ENCODE measurements at regions not wholly inside any gene's neighbourhood (a gene's known extent, or its start where the extent isn't known, plus 50 kb on each side); places are given as distances from the start of the nearest gene placed in this dataset.

DNA sequence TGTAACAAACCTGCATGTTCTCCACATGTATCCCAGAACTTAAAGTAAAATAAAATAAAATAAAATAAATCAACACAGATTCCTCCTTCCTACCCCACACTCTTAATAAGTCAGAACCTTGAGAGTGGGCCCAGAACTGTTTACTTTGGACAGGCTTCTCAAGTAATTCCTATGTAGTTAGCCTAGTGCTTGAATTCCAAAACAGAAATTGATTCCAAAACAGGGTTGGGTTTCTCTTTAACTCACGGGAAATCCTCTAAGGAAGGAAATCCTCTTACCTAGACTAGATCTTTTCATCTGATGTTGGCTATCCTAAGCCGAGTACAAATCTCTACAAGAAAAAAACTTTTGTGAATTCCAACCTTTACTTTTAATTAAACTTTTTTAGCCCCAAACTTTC, 324.7 kb upstream of the C16orf82 start:
- H3K9me3 ChIP-seq (ENCODE audit: control insufficient read depth, insufficient read depth, low read length): no peaks in the 10 kb centered on the region
- H3K4me1 ChIP-seq (ENCODE audit: insufficient read depth, low read length): no peaks in the 10 kb centered on the region
- no peak overlapping the region for H3K9ac ChIP-seq (ENCODE audit: low read depth, low read length)
- H3K36me3 ChIP-seq (ENCODE audit: insufficient read depth, low read length): no peaks in the 10 kb centered on the region

DNA sequence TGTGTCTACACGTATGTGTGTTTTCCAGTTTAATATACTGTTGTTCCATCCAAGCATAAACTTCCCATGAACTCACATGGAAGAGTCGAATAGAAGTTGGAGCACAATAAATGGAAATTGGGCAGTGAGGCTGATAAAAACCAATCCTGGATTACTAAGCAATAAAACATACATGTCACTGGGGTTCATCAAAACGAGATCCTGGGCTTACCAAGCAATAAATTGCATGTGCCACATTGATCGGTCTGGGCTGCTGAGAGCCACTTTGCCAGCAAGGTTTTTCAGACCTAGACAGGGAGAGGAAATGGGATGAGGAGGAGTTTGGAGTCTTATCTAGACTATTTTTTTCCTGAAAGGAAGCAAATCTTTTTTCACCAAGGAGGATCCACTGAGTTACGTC, 322.3 kb upstream of the C16orf82 start:
- Histone ChIP-seq H3K9ac (ENCODE audit: low read depth, low read length) (no peak overlapping the region), H3K36me3 (ENCODE audit: insufficient read depth, low read length) (no peaks in the 10 kb centered on the region), H3K9me3 (ENCODE audit: control insufficient read depth, insufficient read depth, low read length) (no peaks in the 10 kb centered on the region), H3K4me1 (ENCODE audit: insufficient read depth, low read length) (no peaks in the 10 kb centered on the region)

DNA sequence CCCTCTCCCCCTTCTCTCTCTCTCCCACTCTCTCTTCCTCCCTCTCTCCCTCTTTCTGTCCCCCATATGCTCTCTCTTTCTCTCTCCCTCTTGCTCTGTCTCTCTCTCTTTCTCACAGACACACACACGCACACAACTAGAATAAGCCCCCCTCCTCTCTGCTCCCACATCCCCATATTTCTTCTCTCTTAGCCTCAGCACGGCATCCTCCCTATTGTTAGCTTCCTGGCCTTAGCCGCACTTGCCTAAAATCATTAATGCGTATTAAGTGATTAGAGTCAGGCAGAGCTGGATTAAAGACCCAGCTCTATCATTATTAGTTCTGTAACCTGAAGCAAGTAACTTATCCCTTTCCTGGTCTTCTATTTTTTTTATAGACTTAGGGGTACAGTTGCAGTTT, 319.0 kb upstream of the C16orf82 start:
- no peaks in the 10 kb centered on the region for H3K36me3 ChIP-seq (ENCODE audit: insufficient read depth, low read length)
- no peaks in the 10 kb centered on the region for H3K9me3 ChIP-seq (ENCODE audit: control insufficient read depth, insufficient read depth, low read length)
- H3K9ac ChIP-seq (ENCODE audit: low read depth, low read length): no peak overlapping the region
- no peaks in the 10 kb centered on the region for H3K4me1 ChIP-seq (ENCODE audit: insufficient read depth, low read length)

DNA sequence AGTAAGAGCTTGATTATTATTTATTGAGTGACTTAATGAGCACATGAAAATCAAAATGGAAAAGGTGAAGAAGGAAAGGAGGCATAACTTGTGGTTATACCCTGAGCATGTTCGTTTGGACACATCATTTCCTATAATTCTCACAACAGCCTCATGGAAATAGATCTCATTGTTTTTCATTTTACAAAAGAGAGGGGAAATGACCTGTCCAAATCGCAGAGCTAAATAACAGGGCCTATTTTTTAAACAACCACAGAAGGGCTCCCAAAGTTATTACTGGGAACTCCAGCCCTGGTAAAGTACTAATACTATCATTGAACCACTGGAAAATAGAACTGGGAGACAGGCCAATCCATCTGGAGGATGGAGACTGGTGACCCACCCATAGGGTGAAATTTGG, 317.7 kb upstream of the C16orf82 start:
- Histone ChIP-seq H3K4me1 (ENCODE audit: insufficient read depth, low read length) (no peaks in the 10 kb centered on the region), H3K9ac (ENCODE audit: low read depth, low read length) (no peak overlapping the region), H3K9me3 (ENCODE audit: control insufficient read depth, insufficient read depth, low read length) (no peaks in the 10 kb centered on the region), H3K36me3 (ENCODE audit: insufficient read depth, low read length) (no peaks in the 10 kb centered on the region)

DNA sequence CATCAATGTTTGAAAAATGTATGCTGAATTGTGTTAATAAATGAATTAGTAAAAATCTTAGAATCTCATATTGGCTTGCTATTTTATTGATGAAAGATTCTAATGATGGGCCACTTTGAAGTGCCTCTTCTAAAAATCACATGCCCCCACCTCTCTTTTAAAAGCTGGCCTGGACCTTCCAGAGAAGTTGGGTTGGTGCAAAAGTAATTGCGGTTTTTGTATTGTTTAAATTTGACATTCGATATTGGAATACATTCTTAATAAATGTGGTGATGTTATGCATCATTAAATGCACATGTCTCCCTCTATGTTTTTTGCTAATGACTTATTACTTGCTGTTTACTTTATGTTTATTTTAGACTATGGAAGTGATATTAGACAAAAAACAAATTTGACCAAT, 314.6 kb upstream of the C16orf82 start:
- no peak overlapping the region for H3K9ac ChIP-seq (ENCODE audit: low read depth, low read length)
- H3K36me3 ChIP-seq (ENCODE audit: insufficient read depth, low read length): no peaks in the 10 kb centered on the region
- no peaks in the 10 kb centered on the region for H3K4me1 ChIP-seq (ENCODE audit: insufficient read depth, low read length)
- H3K9me3 ChIP-seq (ENCODE audit: control insufficient read depth, insufficient read depth, low read length): no peaks in the 10 kb centered on the region

DNA sequence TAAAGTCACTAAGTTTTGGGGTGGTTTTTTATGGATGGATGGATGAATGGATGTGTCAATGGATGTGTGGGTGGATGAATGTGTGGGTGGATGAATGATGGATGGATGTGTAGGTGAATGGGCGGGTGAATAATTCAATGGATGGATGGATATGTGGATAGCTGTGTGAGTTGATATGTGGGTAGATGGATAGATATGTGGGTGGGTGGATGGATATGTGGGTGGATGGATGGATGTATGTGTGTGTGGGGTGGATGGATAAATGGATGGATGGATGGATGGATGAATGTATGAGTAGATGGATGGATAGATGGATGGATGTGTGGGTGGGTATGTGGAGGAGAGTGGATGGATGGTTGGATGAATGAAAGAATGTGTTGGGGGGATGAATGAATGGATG, 310.1 kb upstream of the C16orf82 start:
- no peaks in the 10 kb centered on the region for H3K4me1 ChIP-seq (ENCODE audit: insufficient read depth, low read length)
- no peaks in the 10 kb centered on the region for H3K9me3 ChIP-seq (ENCODE audit: control insufficient read depth, insufficient read depth, low read length)
- no peaks in the 10 kb centered on the region for H3K36me3 ChIP-seq (ENCODE audit: insufficient read depth, low read length)
- H3K9ac ChIP-seq (ENCODE audit: low read depth, low read length): no peak overlapping the region

DNA sequence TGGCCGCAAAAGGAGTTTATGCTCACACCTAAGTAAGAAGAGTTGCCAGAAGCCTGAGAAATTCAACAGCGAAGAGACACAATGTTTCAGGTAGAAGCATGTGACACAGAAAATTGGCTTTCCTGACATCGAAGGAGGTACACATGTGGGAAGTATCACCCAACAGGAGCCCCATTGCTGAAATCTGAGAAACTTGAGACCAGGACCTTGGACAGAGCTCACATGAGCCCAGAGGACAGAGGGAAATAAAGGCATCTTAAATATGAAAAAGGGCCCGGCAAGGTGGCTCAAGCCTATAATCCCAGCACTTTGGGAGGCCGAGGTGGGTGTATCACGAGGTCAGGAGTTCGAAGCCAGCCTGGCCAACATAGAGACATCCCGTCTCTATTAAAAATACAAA, 304.1 kb upstream of the C16orf82 start:
- Histone ChIP-seq H3K4me1 (ENCODE audit: insufficient read depth, low read length) (no peaks in the 10 kb centered on the region), H3K9ac (ENCODE audit: low read depth, low read length) (no peak overlapping the region), H3K36me3 (ENCODE audit: insufficient read depth, low read length) (no peaks in the 10 kb centered on the region), H3K9me3 (ENCODE audit: control insufficient read depth, insufficient read depth, low read length) (no peaks in the 10 kb centered on the region)

DNA sequence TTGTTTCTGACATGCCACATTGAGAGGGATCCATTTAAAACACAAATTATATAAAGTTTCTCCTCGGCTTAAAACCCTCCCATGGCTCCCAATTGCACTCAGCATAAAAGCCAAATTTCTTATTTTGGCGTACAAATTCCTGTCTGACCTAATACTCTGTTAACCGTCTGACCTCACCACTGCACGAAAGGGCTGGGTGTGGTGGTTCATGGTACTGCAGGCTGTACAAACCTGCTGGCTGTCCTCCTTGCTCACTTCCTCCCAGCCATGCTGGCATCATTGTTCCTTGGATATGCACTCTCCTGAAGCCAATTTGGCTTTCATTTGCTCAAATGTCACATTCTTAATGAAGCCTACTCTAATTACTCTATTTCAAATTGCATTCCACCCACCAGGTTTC, 301.6 kb upstream of the C16orf82 start:
- no peaks in the 10 kb centered on the region for H3K9me3 ChIP-seq (ENCODE audit: control insufficient read depth, insufficient read depth, low read length)
- H3K4me1 ChIP-seq (ENCODE audit: insufficient read depth, low read length): no peaks in the 10 kb centered on the region
- H3K36me3 ChIP-seq (ENCODE audit: insufficient read depth, low read length): no peaks in the 10 kb centered on the region
- no peak overlapping the region for H3K9ac ChIP-seq (ENCODE audit: low read depth, low read length)

DNA sequence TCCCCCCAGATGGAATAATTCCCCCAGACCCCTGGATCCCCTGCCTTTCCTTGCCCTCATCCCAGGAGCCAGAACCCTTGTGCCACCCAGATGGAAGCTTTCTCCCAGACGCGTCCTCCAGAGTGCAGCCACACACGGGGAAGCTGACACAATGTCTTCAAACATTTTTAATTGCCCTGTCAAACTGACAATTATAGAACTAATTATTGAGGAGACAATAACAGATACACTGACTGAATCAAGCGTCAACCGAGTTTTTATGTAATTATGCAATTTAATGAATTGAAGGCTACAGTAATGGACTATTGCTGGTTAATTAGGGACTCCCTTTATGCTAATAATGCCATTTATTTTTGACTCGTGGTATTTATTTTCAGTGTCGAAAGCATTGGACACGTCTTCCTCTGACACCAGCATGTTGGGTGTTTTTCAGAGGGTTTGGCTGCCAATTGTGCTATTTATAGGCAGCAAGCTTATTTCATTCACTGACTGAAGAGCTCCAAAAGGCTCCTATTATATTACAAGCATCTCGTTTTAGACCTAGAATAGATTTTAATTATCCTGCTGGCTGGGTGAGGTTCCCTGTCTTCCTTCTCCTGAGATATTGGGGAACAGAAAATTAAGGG, 298.2 kb upstream of the C16orf82 start:
- H3K9ac ChIP-seq (ENCODE audit: low read depth, low read length): no peak overlapping the region
- no peaks in the 10 kb centered on the region for H3K4me1 ChIP-seq (ENCODE audit: insufficient read depth, low read length)
- H3K9me3 ChIP-seq (ENCODE audit: control insufficient read depth, insufficient read depth, low read length): no peaks in the 10 kb centered on the region
- H3K36me3 ChIP-seq (ENCODE audit: insufficient read depth, low read length): no peaks in the 10 kb centered on the region

DNA sequence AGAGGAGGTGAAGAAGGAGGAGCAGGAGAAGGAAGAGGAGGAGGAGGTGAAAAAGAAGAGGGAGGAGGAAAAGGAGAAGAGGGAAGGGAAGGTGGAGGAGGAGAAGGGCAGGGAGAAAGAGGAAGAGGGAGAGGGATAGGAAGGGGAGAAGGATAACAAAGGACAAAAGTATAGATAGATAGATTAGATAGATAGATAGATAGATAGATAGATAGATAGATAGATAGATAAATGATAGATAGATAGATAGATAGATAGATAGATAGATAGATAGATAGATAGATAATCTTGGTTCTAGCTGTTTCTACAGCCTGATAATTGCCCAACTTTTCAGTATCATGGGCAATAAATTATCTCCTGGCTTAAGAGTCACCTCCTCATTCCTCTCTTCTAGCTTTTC, 296.2 kb upstream of the C16orf82 start:
- no peaks in the 10 kb centered on the region for H3K9me3 ChIP-seq (ENCODE audit: control insufficient read depth, insufficient read depth, low read length)
- H3K36me3 ChIP-seq (ENCODE audit: insufficient read depth, low read length): no peaks in the 10 kb centered on the region
- no peaks in the 10 kb centered on the region for H3K4me1 ChIP-seq (ENCODE audit: insufficient read depth, low read length)
- H3K9ac ChIP-seq (ENCODE audit: low read depth, low read length): no peak overlapping the region

DNA sequence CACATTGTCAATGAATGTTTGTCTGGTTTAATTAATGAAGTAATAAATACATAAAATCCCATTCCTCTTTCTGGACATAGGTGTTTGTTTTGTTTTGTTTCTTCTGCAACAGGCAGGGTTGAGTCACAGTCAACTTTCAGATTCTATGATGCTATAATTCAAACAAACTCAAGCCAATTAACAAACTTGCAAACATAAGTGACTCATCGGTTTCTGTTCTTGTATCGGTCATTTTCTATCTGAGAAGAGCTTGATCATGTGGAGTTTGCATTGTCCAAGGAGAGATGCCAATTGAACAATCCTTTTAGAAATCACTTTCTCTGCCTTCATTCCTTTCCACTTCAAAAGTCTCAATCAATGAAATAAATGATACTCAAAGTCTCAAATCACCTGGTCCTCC, 294.2 kb upstream of the C16orf82 start:
- no peaks in the 10 kb centered on the region for H3K4me1 ChIP-seq (ENCODE audit: insufficient read depth, low read length)
- H3K36me3 ChIP-seq (ENCODE audit: insufficient read depth, low read length): no peaks in the 10 kb centered on the region
- H3K9me3 ChIP-seq (ENCODE audit: control insufficient read depth, insufficient read depth, low read length): no peaks in the 10 kb centered on the region
- no peak overlapping the region for H3K9ac ChIP-seq (ENCODE audit: low read depth, low read length)

DNA sequence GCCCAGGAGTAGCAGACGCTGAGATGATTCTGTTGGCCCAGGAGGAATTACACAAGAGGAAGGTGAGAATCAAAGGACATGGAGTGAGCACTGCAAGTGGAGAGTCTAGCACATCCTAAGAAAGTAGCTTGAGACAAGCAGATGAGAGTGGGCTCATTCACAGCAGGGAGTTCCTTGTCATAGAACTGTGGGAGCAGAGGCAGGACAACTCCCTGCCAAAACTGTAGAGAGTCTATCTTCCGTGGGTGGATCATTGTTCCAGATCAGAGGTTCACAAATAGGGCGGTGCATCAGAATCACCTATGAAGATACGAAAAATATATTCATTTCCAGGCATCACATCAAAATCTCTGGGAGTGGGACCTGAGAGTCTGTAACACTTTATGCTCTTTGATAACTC, 288.9 kb upstream of the C16orf82 start:
- Histone ChIP-seq H3K4me1 (ENCODE audit: insufficient read depth, low read length) (no peaks in the 10 kb centered on the region), H3K9ac (ENCODE audit: low read depth, low read length) (no peak overlapping the region), H3K36me3 (ENCODE audit: insufficient read depth, low read length) (no peaks in the 10 kb centered on the region), H3K9me3 (ENCODE audit: control insufficient read depth, insufficient read depth, low read length) (no peaks in the 10 kb centered on the region)

DNA sequence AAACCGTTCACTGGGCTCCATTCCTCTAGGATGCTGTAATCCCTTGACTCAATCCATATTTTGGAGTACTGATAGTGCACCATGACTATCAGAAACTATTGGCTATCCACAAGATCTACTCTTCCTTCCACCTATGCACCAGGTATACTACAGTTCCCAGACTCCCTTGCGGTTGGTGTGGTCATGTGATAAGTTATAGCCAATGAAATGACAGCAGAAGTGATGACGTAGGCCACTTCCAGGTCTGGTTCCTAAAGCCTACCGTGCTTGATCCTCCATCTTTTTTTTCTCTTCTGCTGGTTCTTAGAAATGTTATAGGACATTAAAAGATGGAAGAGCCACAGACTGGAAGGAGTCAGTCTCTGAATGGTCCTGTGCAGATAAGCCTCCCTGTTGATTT, 278.8 kb upstream of the C16orf82 start:
- H3K9ac ChIP-seq (ENCODE audit: low read depth, low read length): no peak overlapping the region
- no peaks in the 10 kb centered on the region for H3K9me3 ChIP-seq (ENCODE audit: control insufficient read depth, insufficient read depth, low read length)
- no peaks in the 10 kb centered on the region for H3K4me1 ChIP-seq (ENCODE audit: insufficient read depth, low read length)
- no peaks in the 10 kb centered on the region for H3K36me3 ChIP-seq (ENCODE audit: insufficient read depth, low read length)

DNA sequence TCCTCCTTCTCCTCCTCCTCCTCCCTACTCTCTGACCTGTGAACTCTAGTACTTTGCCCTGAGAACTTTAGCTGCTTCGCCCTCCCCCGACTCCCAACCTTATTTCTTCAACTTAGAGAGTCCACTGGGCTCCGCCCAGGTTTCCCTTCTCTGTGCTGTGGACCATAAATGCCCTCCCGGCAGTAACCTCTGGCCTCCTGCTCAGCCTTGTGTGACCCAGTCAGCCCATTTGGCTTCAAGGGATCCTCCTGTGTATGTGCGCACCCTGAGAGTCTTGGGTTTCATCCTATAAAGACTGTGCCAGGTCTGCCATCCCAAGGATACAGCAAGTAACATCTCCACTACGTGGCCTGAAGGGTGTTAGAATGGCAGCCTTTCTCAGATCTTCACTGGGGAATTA, 275.6 kb upstream of the C16orf82 start:
- Histone ChIP-seq H3K9me3 (ENCODE audit: control insufficient read depth, insufficient read depth, low read length) (no peaks in the 10 kb centered on the region), H3K36me3 (ENCODE audit: insufficient read depth, low read length) (no peaks in the 10 kb centered on the region), H3K9ac (ENCODE audit: low read depth, low read length) (no peak overlapping the region), H3K4me1 (ENCODE audit: insufficient read depth, low read length) (no peaks in the 10 kb centered on the region)

DNA sequence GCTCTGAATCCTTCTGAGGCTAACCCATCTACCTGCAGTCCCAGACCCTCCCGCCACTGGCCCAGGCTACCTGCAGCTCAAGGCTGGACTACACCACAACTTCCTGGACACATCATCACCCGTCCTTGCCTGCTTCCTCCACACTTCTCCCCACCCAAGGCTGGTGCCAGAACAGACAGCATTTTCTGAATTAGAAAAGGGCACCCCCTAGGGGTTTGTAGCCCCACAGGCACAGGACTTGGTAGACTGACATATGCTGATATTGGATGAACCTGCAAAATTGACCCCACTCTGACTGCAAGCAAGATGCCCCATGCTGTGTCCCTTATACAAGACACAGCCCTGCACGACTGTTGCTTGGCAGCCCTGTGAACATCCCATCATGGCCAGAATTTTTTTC, 271.5 kb upstream of the C16orf82 start:
- Histone ChIP-seq H3K9ac (ENCODE audit: low read depth, low read length) (no peak overlapping the region), H3K9me3 (ENCODE audit: control insufficient read depth, insufficient read depth, low read length) (no peaks in the 10 kb centered on the region), H3K36me3 (ENCODE audit: insufficient read depth, low read length) (no peaks in the 10 kb centered on the region), H3K4me1 (ENCODE audit: insufficient read depth, low read length) (no peaks in the 10 kb centered on the region)

DNA sequence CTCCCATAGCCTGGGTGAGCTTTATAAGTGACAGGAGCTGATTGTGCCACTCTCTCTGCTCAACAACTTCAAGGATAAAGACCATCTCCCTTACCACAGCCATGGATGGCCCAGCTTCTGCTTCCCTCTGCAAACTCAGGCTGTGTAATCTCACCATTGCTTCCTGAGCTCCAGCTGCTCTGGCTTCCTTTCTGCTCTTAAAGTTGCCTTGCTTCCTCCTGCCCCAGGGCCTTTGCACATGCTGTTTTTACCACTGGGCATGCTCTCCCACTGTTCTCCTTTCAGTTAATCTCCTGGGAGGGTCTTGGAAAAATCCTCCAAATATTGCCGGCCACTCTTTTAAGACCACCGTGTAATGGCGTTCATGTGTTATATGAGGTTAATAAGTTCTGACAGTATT, 265.1 kb upstream of the C16orf82 start:
- H3K4me1 ChIP-seq (ENCODE audit: insufficient read depth, low read length): no peaks in the 10 kb centered on the region
- no peaks in the 10 kb centered on the region for H3K9me3 ChIP-seq (ENCODE audit: control insufficient read depth, insufficient read depth, low read length)

More for the DNA sequence above, 265.1 kb upstream of the C16orf82 start:
- no peak overlapping the region for H3K9ac ChIP-seq (ENCODE audit: low read depth, low read length)
- no peaks in the 10 kb centered on the region for H3K36me3 ChIP-seq (ENCODE audit: insufficient read depth, low read length)

Measured in ES-I3 (cell line).